Nephron (organoid): ENCODE measurements at regions not wholly inside any gene's neighbourhood (a gene's known extent, or its start where the extent isn't known, plus 50 kb on each side); places are given as distances from the start of the nearest gene placed in this dataset.

Source experiments
- H3K27ac Mint-ChIP-seq, 3 experiments: 2 replicates each; pipeline ENCODE4 v1.8.0; 2020; ENCODE audit warnings: mixed read lengths in 3 of 3, mild to moderate bottlenecking in 2 of 3, moderate library complexity in 1 of 3
- H3K27me3 Mint-ChIP-seq: 2 replicates; pipeline ENCODE4 v1.8.0; 2021; ENCODE audit warnings: low read depth, mild to moderate bottlenecking, moderate library complexity, mixed read lengths
- H3K36me3 Mint-ChIP-seq: 2 replicates; pipeline ENCODE4 v1.8.0; 2020; ENCODE audit warnings: low read depth, mixed read lengths
- H3K4me1 Mint-ChIP-seq: 2 replicates; pipeline ENCODE4 v1.8.0; 2020; ENCODE audit warnings: mixed read lengths
- H3K4me3 Mint-ChIP-seq, 3 experiments: 2 replicates each; pipeline ENCODE4 v1.8.0; 2020; ENCODE audit warnings: mild to moderate bottlenecking in 3 of 3, mixed read lengths in 3 of 3, moderate library complexity in 2 of 3
- H3K9me3 Mint-ChIP-seq: 2 replicates; pipeline ENCODE4 v1.8.0; 2020; ENCODE audit warnings: mixed read lengths
- TF ChIP-seq, protein P1 (sequence below), 3 experiments: fragments of 200-600 bp; sonication (generic); IDR thresholded peaks; one replicate each; pipeline ENCODE4 v1.5.0; 2021; ENCODE audit warnings: antibody characterized with exemption in 3 of 3; ENCODE audit not compliant: unreplicated experiment in 3 of 3

DNA sequence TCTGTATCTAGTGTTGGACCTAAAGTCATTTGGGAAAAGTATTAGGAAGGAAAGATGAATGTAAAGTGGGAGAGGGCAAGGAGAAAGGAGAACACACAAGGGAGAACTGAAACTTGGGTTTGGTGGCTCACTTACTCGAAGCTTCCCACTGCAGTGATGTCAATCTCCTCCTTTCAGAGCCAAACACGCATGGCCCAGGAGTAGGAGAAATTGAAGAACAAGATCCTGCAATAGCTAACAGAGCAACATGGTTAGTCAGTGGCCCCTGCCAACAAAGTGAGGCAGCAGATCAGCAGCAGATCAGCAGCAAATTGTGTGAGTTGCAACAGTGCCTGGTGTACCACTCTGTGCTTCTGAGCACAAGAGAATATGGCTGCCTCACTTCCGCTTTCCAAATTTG is 366.4 kb downstream of the PSAT1 start:
- Mint-ChIP-seq H3K27me3 (no peaks in the 10 kb centered on the region), H3K36me3 (no peaks in the 10 kb centered on the region)

DNA sequence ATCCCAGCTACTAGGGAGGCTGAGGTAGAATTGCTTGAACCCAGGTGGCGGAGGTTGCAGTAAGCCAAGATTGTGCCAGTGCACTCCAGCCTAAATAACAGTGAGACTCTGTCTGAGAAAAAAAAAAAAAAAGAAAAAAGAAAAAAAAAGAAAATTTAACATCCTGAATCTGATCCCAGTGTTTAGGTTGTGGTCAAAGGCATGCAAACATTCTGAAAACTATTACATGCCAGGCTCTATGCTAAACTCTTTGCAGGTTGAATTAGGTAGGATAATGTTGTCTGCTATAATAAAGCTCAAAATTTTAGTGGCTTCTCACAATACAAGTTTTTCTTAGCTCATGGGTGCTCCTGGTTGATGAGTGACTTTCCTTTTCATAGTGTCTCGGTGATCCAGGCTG is 367.4 kb downstream of the PSAT1 start:
- H3K36me3 Mint-ChIP-seq, result no peaks in the 10 kb centered on the region
- no peaks in the 10 kb centered on the region for H3K9me3 Mint-ChIP-seq
- no peaks in the 10 kb centered on the region for H3K27me3 Mint-ChIP-seq
- H3K27ac Mint-ChIP-seq, result no peak overlapping the region
- TF ChIP-seq, protein P1, sequence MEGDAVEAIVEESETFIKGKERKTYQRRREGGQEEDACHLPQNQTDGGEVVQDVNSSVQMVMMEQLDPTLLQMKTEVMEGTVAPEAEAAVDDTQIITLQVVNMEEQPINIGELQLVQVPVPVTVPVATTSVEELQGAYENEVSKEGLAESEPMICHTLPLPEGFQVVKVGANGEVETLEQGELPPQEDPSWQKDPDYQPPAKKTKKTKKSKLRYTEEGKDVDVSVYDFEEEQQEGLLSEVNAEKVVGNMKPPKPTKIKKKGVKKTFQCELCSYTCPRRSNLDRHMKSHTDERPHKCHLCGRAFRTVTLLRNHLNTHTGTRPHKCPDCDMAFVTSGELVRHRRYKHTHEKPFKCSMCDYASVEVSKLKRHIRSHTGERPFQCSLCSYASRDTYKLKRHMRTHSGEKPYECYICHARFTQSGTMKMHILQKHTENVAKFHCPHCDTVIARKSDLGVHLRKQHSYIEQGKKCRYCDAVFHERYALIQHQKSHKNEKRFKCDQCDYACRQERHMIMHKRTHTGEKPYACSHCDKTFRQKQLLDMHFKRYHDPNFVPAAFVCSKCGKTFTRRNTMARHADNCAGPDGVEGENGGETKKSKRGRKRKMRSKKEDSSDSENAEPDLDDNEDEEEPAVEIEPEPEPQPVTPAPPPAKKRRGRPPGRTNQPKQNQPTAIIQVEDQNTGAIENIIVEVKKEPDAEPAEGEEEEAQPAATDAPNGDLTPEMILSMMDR (IDR thresholded peaks at IDR 0.05; ENCODE audit: unreplicated experiment in 3 of 3), result no peak
- no peak overlapping the region for H3K4me3 Mint-ChIP-seq
- H3K4me1 Mint-ChIP-seq, result peaks cover 4% of the 10 kb centered on the region

More for the DNA sequence above, 366.4 kb downstream of the PSAT1 start:
- Mint-ChIP-seq H3K4me1 (peaks cover under 1% of the 10 kb centered on the region), H3K9me3 (no peaks in the 10 kb centered on the region), H3K27ac (no peak overlapping the region), H3K4me3 (no peak overlapping the region)
- TF ChIP-seq, protein P1 (IDR thresholded peaks at IDR 0.05; ENCODE audit: unreplicated experiment in 3 of 3), result no peak

DNA sequence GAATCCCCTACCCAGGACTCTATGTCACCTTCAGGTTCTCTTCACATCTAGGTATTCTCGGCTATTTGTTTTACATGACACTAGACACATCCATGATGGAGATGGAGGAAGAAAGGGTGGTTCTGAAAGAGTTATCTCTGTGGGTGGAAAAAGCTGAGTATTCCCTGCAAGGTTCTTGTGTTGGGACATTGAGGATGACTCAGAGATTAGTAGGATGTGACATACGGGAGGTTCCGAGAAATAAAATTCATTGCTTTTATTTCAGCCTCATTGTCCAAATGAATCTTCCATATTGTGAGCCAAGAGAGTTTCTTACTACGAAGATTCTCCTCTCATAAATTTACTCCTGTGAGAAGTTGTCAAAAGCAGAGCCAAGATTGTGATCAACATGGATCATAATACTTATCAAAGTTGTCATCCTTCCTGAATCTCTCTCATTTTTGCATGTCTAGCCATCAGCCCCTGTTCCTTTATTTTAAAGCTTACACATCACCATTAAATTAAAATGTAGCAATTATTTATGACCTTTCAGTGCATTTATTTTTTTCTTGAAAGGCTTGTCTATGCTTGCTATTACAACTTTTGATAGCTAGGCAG is 370.0 kb downstream of the PSAT1 start:
- no peak overlapping the region for H3K4me3 Mint-ChIP-seq
- H3K36me3 Mint-ChIP-seq, result no peaks in the 10 kb centered on the region
- H3K27me3 Mint-ChIP-seq, result no peaks in the 10 kb centered on the region

DNA sequence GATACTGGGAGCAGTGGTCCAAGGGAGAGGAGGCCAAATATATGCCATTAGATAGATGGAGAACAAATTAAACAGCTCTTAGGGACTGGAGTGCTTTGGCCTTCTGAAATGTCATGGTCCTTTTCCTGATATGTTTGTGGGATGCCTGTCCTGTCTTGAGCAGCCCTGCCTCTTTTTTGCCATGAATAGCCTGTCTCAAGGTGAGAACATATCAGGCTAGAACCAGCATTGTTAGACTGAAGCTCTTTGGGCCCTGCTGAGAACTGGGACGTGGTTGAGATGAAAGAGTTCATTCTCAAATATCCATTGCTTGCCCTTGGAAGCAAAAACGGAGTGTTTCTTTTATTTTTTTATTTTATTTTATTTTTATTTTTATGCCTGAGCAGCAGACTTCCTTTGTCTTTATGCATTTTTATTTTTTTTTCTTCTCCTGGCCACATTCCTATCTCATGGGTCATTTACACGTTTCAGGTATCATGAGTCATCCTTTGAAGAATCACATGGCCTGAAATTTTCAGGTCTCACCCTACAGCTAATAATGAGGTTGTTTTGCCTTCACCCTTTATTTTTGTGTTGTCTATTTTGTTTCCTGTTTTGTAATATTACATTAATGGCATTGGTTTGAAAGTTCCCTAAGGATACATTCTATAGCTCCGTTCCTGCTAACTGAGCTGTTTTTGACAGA is 371.4 kb downstream of the PSAT1 start:
- H3K27me3 Mint-ChIP-seq, result no peaks in the 10 kb centered on the region
- H3K4me1 Mint-ChIP-seq, result peaks cover 13% of the 10 kb centered on the region
- H3K27ac Mint-ChIP-seq, result peak overlapping the region in 1 of 3 experiments; percentile 18
- no peaks in the 10 kb centered on the region for H3K9me3 Mint-ChIP-seq
- H3K36me3 Mint-ChIP-seq, result no peaks in the 10 kb centered on the region
- no peak overlapping the region for H3K4me3 Mint-ChIP-seq
- TF ChIP-seq, protein P1 (IDR thresholded peaks at IDR 0.05; ENCODE audit: unreplicated experiment in 3 of 3), result no peak

More for the DNA sequence above, 370.0 kb downstream of the PSAT1 start:
- Mint-ChIP-seq H3K9me3 (no peaks in the 10 kb centered on the region), H3K4me1 (peaks cover 10% of the 10 kb centered on the region), H3K27ac (no peak overlapping the region)
- TF ChIP-seq, protein P1 (IDR thresholded peaks at IDR 0.05; ENCODE audit: unreplicated experiment in 3 of 3), result no peak

DNA sequence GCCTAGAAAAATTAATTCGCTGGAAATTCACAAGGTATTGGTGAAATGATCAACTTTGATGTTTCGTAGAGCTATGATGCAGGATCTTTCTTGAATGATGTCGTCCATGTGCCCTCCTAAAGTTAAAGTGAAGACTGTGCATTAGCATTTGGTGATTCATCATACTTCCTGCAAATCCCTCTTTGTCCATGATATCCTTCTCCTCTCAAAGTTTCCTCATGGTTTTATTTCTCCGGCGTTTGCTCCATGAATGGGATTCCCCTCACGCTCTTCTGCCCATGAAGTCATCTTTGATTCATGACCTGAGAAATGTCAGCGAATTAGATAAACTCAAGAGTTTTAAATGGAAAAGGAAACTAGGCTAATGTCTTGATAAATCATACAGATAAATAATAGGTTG is 372.7 kb downstream of the PSAT1 start:
- peaks cover 13% of the 10 kb centered on the region for H3K4me1 Mint-ChIP-seq
- no peak overlapping the region for H3K27ac Mint-ChIP-seq
- no peaks in the 10 kb centered on the region for H3K9me3 Mint-ChIP-seq
- no peak overlapping the region for H3K4me3 Mint-ChIP-seq
- no peaks in the 10 kb centered on the region for H3K36me3 Mint-ChIP-seq
- H3K27me3 Mint-ChIP-seq, result no peaks in the 10 kb centered on the region
- TF ChIP-seq, protein P1 (IDR thresholded peaks at IDR 0.05; ENCODE audit: unreplicated experiment in 3 of 3), result no peak

DNA sequence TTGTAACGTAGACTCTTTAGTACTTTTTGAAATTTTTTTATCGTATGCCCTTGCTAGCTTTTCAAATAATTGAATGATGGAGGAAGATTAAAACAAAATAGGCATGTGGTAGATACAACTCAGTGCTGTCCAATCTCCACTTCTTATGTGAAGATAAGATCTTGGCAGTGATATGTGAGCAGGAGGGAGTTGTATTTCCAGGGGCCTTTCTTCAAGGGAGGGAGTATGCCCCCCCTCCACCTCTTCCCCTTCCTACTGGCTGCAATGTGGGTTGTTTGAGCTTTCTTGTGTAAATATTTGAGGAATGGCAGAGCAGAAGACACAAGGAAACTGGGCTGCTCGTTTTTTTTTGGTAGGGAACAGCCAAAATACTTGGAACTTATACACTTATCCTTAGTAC is 374.9 kb downstream of the PSAT1 start:
- Mint-ChIP-seq H3K36me3 (no peaks in the 10 kb centered on the region), H3K27ac (no peak overlapping the region), H3K9me3 (no peaks in the 10 kb centered on the region), H3K27me3 (no peaks in the 10 kb centered on the region), H3K4me3 (no peak overlapping the region), H3K4me1 (peaks cover 16% of the 10 kb centered on the region)
- TF ChIP-seq, protein P1 (IDR thresholded peaks at IDR 0.05; ENCODE audit: unreplicated experiment in 3 of 3), result no peak
